ENCODE measurements at regions not wholly inside any gene's neighbourhood (a gene's known extent, or its start where the extent isn't known, plus 50 kb on each side); places are given as distances from the start of the nearest gene placed in this dataset.

GRCh38 chr3:154060238-154061000, 60.8 kb upstream of the ARHGEF26 start:
- intact Hi-C loops (cut with micrococcal nuclease; ENCODE audit: unreplicated experiment) (no loop called here), in situ Hi-C loops (cut with MboI) (no loop called here)
- H3K9ac ChIP-seq (ENCODE audit: control insufficient read depth, insufficient read depth, low read length): no peak overlapping the region
- H3K79me2 ChIP-seq (ENCODE audit: control insufficient read depth, insufficient read depth, low read length): no peaks in the 10 kb centered on the region
- ChIA-PET POLR2A (no interaction called here), RAD21 (ENCODE audit: unreplicated experiment) (no interaction called here), SMC1A (ENCODE audit: uncharacterized antibody, unreplicated experiment) (no interaction called here), CTCF (no interaction called here)
- 75% methylated on average over 4 of the region's 4 CpGs for WGBS (ENCODE audit: insufficient coverage, insufficient replicate concordance, low lambda C conversion rate, missing lambda C conversion rate)
- FAIRE-seq (no peak), DNase-seq (ENCODE audit: low read depth, low spot score) (no peak), ATAC-seq (no peak)
- TF ChIP-seq, protein P1, sequence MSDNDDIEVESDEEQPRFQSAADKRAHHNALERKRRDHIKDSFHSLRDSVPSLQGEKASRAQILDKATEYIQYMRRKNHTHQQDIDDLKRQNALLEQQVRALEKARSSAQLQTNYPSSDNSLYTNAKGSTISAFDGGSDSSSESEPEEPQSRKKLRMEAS (IDR thresholded peaks at IDR 0.05; ENCODE audit: low read depth, low read length): no peak
- TF ChIP-seq KLF5 (IDR thresholded peaks at IDR 0.05; ENCODE audit: partially characterized antibody): no peak
- no peak overlapping the region for H2AFZ ChIP-seq (ENCODE audit: control insufficient read depth, low read depth, low read length)
- H3K36me3 ChIP-seq (ENCODE audit: control insufficient read depth in 2 of 2, insufficient read depth in 2 of 2, low read length in 1 of 2): no peaks in the 10 kb centered on the region
- no peaks in the 10 kb centered on the region for H3K9me3 ChIP-seq (replicated peaks; ENCODE audit: control insufficient read depth, insufficient read depth, low read length)
- no peaks in the 10 kb centered on the region for H3K4me1 ChIP-seq (ENCODE audit: control insufficient read depth, insufficient read depth, low read length)
- H3K4me3 ChIP-seq: no peak overlapping the region
- no peak overlapping the region for H3K27ac ChIP-seq (ENCODE audit: control insufficient read depth, insufficient read depth)
- BruUV-seq (replicated peaks): no TSS peak
- no peak overlapping the region for H3K4me2 ChIP-seq (ENCODE audit: control insufficient read depth, insufficient read depth)
- no peaks in the 10 kb centered on the region for H3K27me3 ChIP-seq (replicated peaks in 1 of 2; ENCODE audit: control insufficient read depth in 2 of 2, insufficient read depth in 2 of 2, low read length in 1 of 2)
- H4K20me1 ChIP-seq (ENCODE audit: control insufficient read depth, insufficient read depth): no peaks in the 10 kb centered on the region

GRCh38 chr3:154061001-154061370, 60.2 kb upstream of the ARHGEF26 start:
- DNase-seq (ENCODE audit: low read depth, low spot score) (no peak), ATAC-seq (no peak), FAIRE-seq (no peak)
- no TSS peak for BruUV-seq (replicated peaks)
- Histone ChIP-seq H3K79me2 (ENCODE audit: control insufficient read depth, insufficient read depth, low read length) (no peaks in the 10 kb centered on the region), H4K20me1 (ENCODE audit: control insufficient read depth, insufficient read depth) (no peaks in the 10 kb centered on the region), H3K27me3 (replicated peaks in 1 of 2; ENCODE audit: control insufficient read depth in 2 of 2, insufficient read depth in 2 of 2, low read length in 1 of 2) (no peaks in the 10 kb centered on the region), H3K9me3 (replicated peaks; ENCODE audit: control insufficient read depth, insufficient read depth, low read length) (no peaks in the 10 kb centered on the region), H3K4me3 (no peak overlapping the region), H2AFZ (ENCODE audit: control insufficient read depth, low read depth, low read length) (no peak overlapping the region), H3K4me1 (ENCODE audit: control insufficient read depth, insufficient read depth, low read length) (no peaks in the 10 kb centered on the region), H3K36me3 (ENCODE audit: control insufficient read depth in 2 of 2, insufficient read depth in 2 of 2, low read length in 1 of 2) (no peaks in the 10 kb centered on the region), H3K4me2 (ENCODE audit: control insufficient read depth, insufficient read depth) (no peak overlapping the region), H3K9ac (ENCODE audit: control insufficient read depth, insufficient read depth, low read length) (no peak overlapping the region), H3K27ac (ENCODE audit: control insufficient read depth, insufficient read depth) (no peak overlapping the region)
- 19% methylated on average over 3 of the region's 3 CpGs for WGBS (ENCODE audit: insufficient coverage, insufficient replicate concordance, low lambda C conversion rate, missing lambda C conversion rate)
- POLR2A ChIA-PET: no interaction called here
- no peak for TF ChIP-seq MLLT1 (IDR thresholded peaks at IDR 0.05)
- TF ChIP-seq CREB1 (IDR thresholded peaks at IDR 0.05; ENCODE audit: low read depth): no peak
- TF ChIP-seq SREBF2 (IDR thresholded peaks at IDR 0.05; ENCODE audit: low read length): no peak
- TF ChIP-seq MYC (IDR thresholded peaks at IDR 0.05; ENCODE audit: insufficient read depth, insufficient read length, insufficient replicate concordance, low read length, severe bottlenecking): no peak
- no peak for TF ChIP-seq IRF5 (IDR thresholded peaks at IDR 0.05; ENCODE audit: borderline replicate concordance)
- TF ChIP-seq ESRRA (IDR thresholded peaks at IDR 0.05; ENCODE audit: low read length): no peak
- no peak for TF ChIP-seq PAX8 (IDR thresholded peaks at IDR 0.05)
- TF ChIP-seq HDAC6 (IDR thresholded peaks at IDR 0.05; ENCODE audit: unreplicated experiment): no peak
- no peak for TF ChIP-seq TCF7 (IDR thresholded peaks at IDR 0.05; ENCODE audit: borderline replicate concordance)
- intact Hi-C loops (cut with micrococcal nuclease; ENCODE audit: unreplicated experiment) (no loop called here), in situ Hi-C loops (cut with MboI) (no loop called here)
- CTCF ChIA-PET: interaction anchor here (0.8 to 1.4 kb wide), 2 partner anchors 63 to 192 kb away, joined by 3 to 4 read pairs; no protein-coding TSS in a partner anchor
- SMC1A ChIA-PET (ENCODE audit: uncharacterized antibody, unreplicated experiment): no interaction called here
- RAD21 ChIA-PET (ENCODE audit: unreplicated experiment): no interaction called here

All from GM12878 (cell line).